Endodermal cell (in vitro differentiated cells): ENCODE measurements at regions not wholly inside any gene's neighbourhood (a gene's known extent, or its start where the extent isn't known, plus 50 kb on each side); places are given as distances from the start of the nearest gene placed in this dataset.

Source experiments
- DNase-seq: peaks from one replicate; pipeline ENCODE4 v3.0.0-alpha.2; 2017
- H3K27ac ChIP-seq: 2 replicates; pipeline ENCODE4 v1.5.1; 2013; ENCODE audit warnings: mild to moderate bottlenecking, low read depth, low read length, moderate library complexity
- H3K27me3 ChIP-seq: 2 replicates; pipeline ENCODE4 v1.6.1; 2013; ENCODE audit warnings: mild to moderate bottlenecking, low read length, moderate library complexity; ENCODE audit not compliant: insufficient read depth, control insufficient read depth, poor library complexity, severe bottlenecking
- H3K36me3 ChIP-seq: 2 replicates; pipeline ENCODE4 v1.7.0; 2013; ENCODE audit warnings: mild to moderate bottlenecking, low read length, moderate library complexity; ENCODE audit not compliant: control insufficient read depth, insufficient read depth
- H3K4me1 ChIP-seq: one replicate; pipeline ENCODE4 v1.7.0; 2013; ENCODE audit warnings: low read length; ENCODE audit not compliant: control insufficient read depth, insufficient read depth
- H3K4me3 ChIP-seq: 2 replicates; pipeline ENCODE4 v1.5.1; 2013; ENCODE audit warnings: mild to moderate bottlenecking, low read length, moderate library complexity
- H3K9ac ChIP-seq: 2 replicates; pipeline ENCODE4 v1.6.1; 2013; ENCODE audit warnings: mild to moderate bottlenecking, low read length, moderate library complexity; ENCODE audit not compliant: poor library complexity, severe bottlenecking; ENCODE audit errors: extremely low read depth
- H3K9me3 ChIP-seq: 2 replicates; pipeline ENCODE4 v1.6.1; 2013; ENCODE audit warnings: mild to moderate bottlenecking, low read length, moderate library complexity; ENCODE audit not compliant: control insufficient read depth
- H3K27ac Mint-ChIP-seq: 2 replicates; pipeline ENCODE4 v1.8.0; 2020; ENCODE audit warnings: mixed read lengths
- H3K27me3 Mint-ChIP-seq: 2 replicates; pipeline ENCODE4 v1.8.0; 2021; ENCODE audit warnings: mild to moderate bottlenecking, mixed read lengths; ENCODE audit not compliant: insufficient read depth
- H3K36me3 Mint-ChIP-seq: 2 replicates; pipeline ENCODE4 v1.8.0; 2020; ENCODE audit warnings: low read depth, mixed read lengths
- H3K4me1 Mint-ChIP-seq: 2 replicates; pipeline ENCODE4 v1.8.0; 2020; ENCODE audit warnings: mixed read lengths
- H3K4me3 Mint-ChIP-seq: 2 replicates; pipeline ENCODE4 v1.8.0; 2020; ENCODE audit warnings: mild to moderate bottlenecking, moderate library complexity, mixed read lengths
- H3K9me3 Mint-ChIP-seq: 2 replicates; pipeline ENCODE4 v1.8.0; 2020; ENCODE audit warnings: mild to moderate bottlenecking, mixed read lengths
- CTCF ChIP-seq: fragments of 200-600 bp; sonication (generic); conservative IDR thresholded peaks from 2 replicates; pipeline ENCODE4 v1.5.0; 2021; ENCODE audit warnings: antibody characterized with exemption, mild to moderate bottlenecking
- WGBS, 2 experiments: methylation state at CpG; one replicate each; pipeline versions ENCODE4 v1.1.5 to v1.1.7; 2013; ENCODE audit warnings: missing lambda C conversion rate in 2 of 2, mixed read lengths in 1 of 2; ENCODE audit not compliant: insufficient coverage in 1 of 2, insufficient read length in 1 of 2; 5-methylcytosine and 5-hydroxymethylcytosine counted together

- H3K9ac ChIP-seq, result no peak overlapping the region
- Mint-ChIP-seq H3K36me3 (no peaks in the 10 kb centered on the region), H3K27ac (no peak overlapping the region), H3K4me1 (peaks cover 11% of the 10 kb centered on the region), H3K9me3 (no peaks in the 10 kb centered on the region), H3K4me3 (no peak overlapping the region), H3K27me3 (no peaks in the 10 kb centered on the region)
- H3K4me1 ChIP-seq, result no peaks in the 10 kb centered on the region
- H3K27me3 ChIP-seq, result no peaks in the 10 kb centered on the region
- no peaks in the 10 kb centered on the region for H3K36me3 ChIP-seq
- H3K27ac ChIP-seq, result no peak overlapping the region
- no peaks in the 10 kb centered on the region for H3K9me3 ChIP-seq
- 95% methylated on average over 2 of the region's 4 CpGs; no CpG with 5 or more reads in 1 of the 2 experiments for WGBS, 2 experiments
- TF ChIP-seq CTCF, result no peak
- no peak for DNase-seq
- no peak overlapping the region for H3K4me3 ChIP-seq
These were observed 356.9 kb downstream of the CSNK1G3 start for GRCh38 chr5:123868881-123869280.

- Mint-ChIP-seq H3K27ac (no peak overlapping the region), H3K36me3 (no peaks in the 10 kb centered on the region), H3K4me1 (peaks cover 5% of the 10 kb centered on the region), H3K9me3 (no peaks in the 10 kb centered on the region), H3K27me3 (no peaks in the 10 kb centered on the region), H3K4me3 (no peak overlapping the region)
- Histone ChIP-seq H3K9me3 (no peaks in the 10 kb centered on the region), H3K36me3 (no peaks in the 10 kb centered on the region), H3K4me3 (no peak overlapping the region), H3K9ac (no peak overlapping the region), H3K27ac (no peak overlapping the region), H3K27me3 (no peaks in the 10 kb centered on the region), H3K4me1 (no peaks in the 10 kb centered on the region)
- TF ChIP-seq CTCF, result no peak
- no peak for DNase-seq
These were observed 356.3 kb downstream of the CSNK1G3 start for GRCh38 chr5:123868267-123868666.

- Histone ChIP-seq H3K36me3 (no peaks in the 10 kb centered on the region), H3K27ac (no peak overlapping the region), H3K9me3 (no peaks in the 10 kb centered on the region), H3K4me1 (no peaks in the 10 kb centered on the region), H3K27me3 (no peaks in the 10 kb centered on the region), H3K9ac (no peak overlapping the region), H3K4me3 (no peak overlapping the region)
- DNase-seq, result no peak
- H3K27ac Mint-ChIP-seq, result no peak overlapping the region
- TF ChIP-seq CTCF, result no peak
- no peaks in the 10 kb centered on the region for H3K4me1 Mint-ChIP-seq
- no peaks in the 10 kb centered on the region for H3K9me3 Mint-ChIP-seq
- no peaks in the 10 kb centered on the region for H3K27me3 Mint-ChIP-seq
- WGBS, 2 experiments, result 65 to 97% methylated on average over 2 to 8 of the region's 8 CpGs
- H3K36me3 Mint-ChIP-seq, result no peaks in the 10 kb centered on the region
- H3K4me3 Mint-ChIP-seq, result no peak overlapping the region
These were observed 353.7 kb downstream of the CSNK1G3 start for GRCh38 chr5:123865641-123866040.
